Skin epidermis (tissue), 12 donors: ENCODE measurements at regions not wholly inside any gene's neighbourhood (a gene's known extent, or its start where the extent isn't known, plus 50 kb on each side); places are given as distances from the start of the nearest gene placed in this dataset.

Experiments
- H3K27ac ChIP-seq, 21 experiments: fragments of 200-600 bp; sonication (generic) in 11 of 21; one replicate each; pipeline ENCODE4 v1.5.0; 2020; ENCODE audit warnings: mild to moderate bottlenecking in 3 of 21, inconsistent platforms in 2 of 21, moderate library complexity in 2 of 21
- H3K4me3 ChIP-seq, 7 experiments: fragments of 200-600 bp; sonication (generic) in 2 of 7; one replicate each; pipeline ENCODE4 v1.5.0; 2020; ENCODE audit warnings: inconsistent platforms in 2 of 7, mild to moderate bottlenecking in 2 of 7, moderate library complexity in 1 of 7

DNA sequence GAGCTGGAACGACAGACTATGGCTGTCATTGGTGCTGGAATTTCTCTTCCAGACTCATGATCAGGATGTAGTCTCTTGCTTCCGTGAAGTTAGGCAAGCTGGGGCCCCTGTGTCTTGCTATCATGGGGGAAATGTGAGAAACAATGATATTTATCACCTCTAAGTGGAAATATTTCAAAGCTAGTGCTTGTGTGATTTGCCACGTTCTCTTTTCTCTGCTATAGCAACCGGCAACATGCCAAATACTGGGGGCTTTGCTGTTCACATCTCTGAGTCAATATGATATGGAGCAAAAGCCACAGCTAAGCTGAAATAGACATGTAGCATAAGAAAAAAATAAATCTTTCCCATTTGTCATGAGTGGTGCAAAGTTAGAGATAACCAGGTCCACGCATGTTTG, 668.2 kb upstream of the IGFBP3 start:
- Histone ChIP-seq H3K4me3 (no peak overlapping the region), H3K27ac (no peak overlapping the region)

- no peak overlapping the region for H3K27ac ChIP-seq
- H3K4me3 ChIP-seq = no peak overlapping the region
Measured at GRCh38 chr7:46586406-46586805, 665.3 kb upstream of the IGFBP3 start.

DNA sequence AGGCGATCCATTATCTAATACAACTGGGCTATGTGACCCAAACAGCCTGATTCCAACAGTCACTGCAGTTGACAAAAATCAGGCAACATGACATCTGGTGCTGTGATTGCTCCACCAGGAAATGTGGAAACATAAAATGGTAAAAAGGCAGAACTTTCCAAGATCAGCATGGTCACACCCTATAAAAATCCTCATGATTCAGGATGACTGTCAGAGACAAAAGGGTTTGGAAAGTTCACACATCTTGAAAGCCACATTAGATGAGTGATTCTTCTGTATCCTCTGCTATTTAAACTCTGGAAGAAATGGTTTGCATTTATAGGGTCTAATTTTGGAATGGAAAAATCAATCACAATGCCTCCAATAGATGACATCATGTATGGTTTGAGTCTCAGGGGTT, 662.6 kb upstream of the IGFBP3 start:
- Histone ChIP-seq H3K27ac (no peak overlapping the region), H3K4me3 (no peak overlapping the region)

DNA sequence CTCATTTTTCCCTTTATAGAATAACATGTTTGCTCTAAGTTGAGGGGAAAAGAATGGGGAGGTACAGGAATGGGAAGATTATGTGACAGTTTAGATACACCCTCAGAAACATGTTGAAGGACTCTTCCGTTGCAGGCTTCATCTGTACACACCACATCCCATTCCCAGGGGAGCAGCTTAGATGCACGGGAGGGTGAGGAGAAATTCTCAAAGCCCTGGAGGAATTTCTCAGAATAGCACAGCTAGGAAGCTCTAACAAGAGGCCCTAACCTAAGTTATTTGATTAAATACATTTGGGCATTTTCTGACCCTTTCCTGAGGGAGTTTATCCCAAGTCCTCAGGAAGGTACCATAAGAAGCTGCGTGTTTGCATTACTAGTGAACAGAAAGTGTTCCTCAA, 660.2 kb upstream of the IGFBP3 start:
- H3K4me3 ChIP-seq = no peak overlapping the region
- no peak overlapping the region for H3K27ac ChIP-seq

GRCh38 chr7:46580766-46581165, 659.7 kb upstream of the IGFBP3 start:
- H3K27ac ChIP-seq = no peak overlapping the region
- no peak overlapping the region for H3K4me3 ChIP-seq

DNA sequence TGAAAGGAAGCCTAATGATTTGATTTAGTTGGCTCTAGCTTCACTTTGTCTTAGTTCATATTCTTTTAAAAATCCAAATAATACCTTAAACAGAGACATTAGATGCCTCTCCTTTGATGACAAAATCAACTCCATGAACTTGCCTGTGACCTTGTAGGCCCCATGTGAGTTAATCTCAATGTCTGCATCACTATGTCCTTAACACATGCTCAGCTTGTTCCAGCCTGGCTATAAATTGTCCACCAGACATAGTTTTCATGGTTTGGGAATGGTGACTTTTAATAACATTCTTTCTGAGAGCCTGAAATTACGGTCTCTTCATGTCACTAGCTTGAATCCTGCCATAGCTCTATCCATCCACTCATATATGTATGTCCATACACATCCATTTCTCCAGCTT, 656.3 kb upstream of the IGFBP3 start:
- H3K4me3 ChIP-seq = no peak overlapping the region
- no peak overlapping the region for H3K27ac ChIP-seq

GRCh38 chr7:46576950-46577349, 655.9 kb upstream of the IGFBP3 start:
- Histone ChIP-seq H3K4me3 (no peak overlapping the region), H3K27ac (no peak overlapping the region)

GRCh38 chr7:46572691-46573090, 651.6 kb upstream of the IGFBP3 start:
- H3K4me3 ChIP-seq = no peak overlapping the region

DNA sequence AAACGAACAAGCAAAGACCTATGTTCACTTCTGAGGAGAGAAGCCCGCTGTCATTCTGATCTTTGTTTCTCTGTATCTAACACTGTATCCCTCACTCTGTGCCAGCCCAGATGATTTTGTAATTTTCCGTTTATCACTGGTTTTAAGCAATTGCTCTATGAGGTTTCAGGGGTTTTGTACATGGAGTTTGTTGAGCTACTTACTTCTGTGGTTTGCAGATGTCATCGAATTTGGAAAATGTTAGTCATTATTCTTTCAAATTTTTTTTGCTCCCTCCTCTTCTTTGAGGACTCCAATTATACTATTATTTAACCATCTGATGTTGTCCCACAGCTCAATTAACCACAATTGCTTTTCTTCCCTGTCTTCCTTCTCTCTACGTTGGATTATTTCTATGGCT, 650.9 kb upstream of the IGFBP3 start:
- Histone ChIP-seq H3K27ac (no peak overlapping the region), H3K4me3 (no peak overlapping the region)

More at GRCh38 chr7:46572691-46573090, 651.6 kb upstream of the IGFBP3 start:
- no peak overlapping the region for H3K27ac ChIP-seq

DNA sequence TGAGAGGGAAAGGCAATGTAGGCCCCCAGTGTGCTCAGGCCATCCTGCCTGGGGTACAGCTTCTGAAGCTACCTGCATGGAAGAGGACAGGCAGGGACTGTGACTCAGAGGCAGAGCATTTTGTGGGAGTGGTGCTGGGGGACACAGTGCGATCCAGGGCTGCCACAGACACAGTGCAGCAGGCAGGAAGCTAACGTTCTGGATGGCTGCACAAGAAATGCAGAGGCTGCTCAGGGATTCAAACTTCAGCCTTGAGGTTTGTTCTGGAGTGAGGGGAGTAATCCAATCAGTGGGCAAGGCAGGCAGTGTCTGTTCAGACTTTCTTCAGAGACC, 648.0 kb upstream of the IGFBP3 start:
- Histone ChIP-seq H3K27ac (peak overlapping the region in 4 of 21 experiments; percentile 10 to 43 (median 21)), H3K4me3 (no peak overlapping the region)

GRCh38 chr7:46568420-46569132, 647.5 kb upstream of the IGFBP3 start:
- H3K27ac ChIP-seq = peak overlapping the region in 4 of 21 experiments; percentile 10 to 43 (median 24)
- H3K4me3 ChIP-seq = no peak overlapping the region

- H3K27ac ChIP-seq = no peak overlapping the region
Measured at GRCh38 chr7:46567858-46568257, 646.8 kb upstream of the IGFBP3 start.

DNA sequence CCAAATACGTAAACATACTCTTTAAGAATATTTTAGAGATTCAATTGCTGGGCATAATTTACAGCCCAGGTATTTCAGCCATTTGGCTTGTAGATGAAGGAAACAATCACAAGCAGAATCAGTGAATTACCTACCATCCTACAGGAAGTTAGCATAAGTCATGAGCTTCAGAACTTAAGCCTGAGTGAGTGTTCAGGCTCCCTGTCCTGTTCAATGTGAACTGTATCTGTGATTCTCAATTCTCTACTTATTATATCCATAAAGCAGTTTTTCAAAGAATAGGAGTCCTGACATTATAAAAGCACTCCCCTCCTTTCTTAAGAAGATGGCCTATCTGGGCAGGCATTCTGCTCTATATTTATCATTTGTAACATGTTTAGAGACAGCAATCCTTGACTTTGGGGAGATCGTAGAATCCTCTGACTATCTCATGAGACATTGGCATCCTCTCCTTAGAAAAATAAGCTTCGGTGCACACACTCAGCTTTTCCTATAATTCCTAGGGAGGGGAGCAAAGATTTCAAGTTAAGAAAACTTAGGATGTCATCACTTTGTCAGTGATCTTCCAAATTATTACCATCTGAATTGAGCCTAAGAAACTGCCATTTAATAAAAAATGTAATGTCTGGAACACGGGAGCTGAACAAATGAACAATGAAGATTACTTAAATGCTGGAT, 645.2 kb upstream of the IGFBP3 start:
- H3K4me3 ChIP-seq = no peak overlapping the region
- H3K27ac ChIP-seq = peak overlapping the region in 4 of 21 experiments; percentile 11 to 41 (median 19)

More at GRCh38 chr7:46567858-46568257, 646.8 kb upstream of the IGFBP3 start:
- H3K4me3 ChIP-seq = no peak overlapping the region

- Histone ChIP-seq H3K27ac (peak overlapping the region in 3 of 21 experiments; percentile 18 to 41 (median 20)), H3K4me3 (no peak overlapping the region)
Measured at GRCh38 chr7:46565253-46566096, 644.4 kb upstream of the IGFBP3 start.

GRCh38 chr7:46559194-46559832, 638.2 kb upstream of the IGFBP3 start:
- no peak overlapping the region for H3K27ac ChIP-seq

GRCh38 chr7:46558482-46559193, 637.6 kb upstream of the IGFBP3 start:
- Histone ChIP-seq H3K27ac (no peak overlapping the region), H3K4me3 (no peak overlapping the region)

More at GRCh38 chr7:46559194-46559832, 638.2 kb upstream of the IGFBP3 start:
- H3K4me3 ChIP-seq = no peak overlapping the region

- no peak overlapping the region for H3K27ac ChIP-seq
- no peak overlapping the region for H3K4me3 ChIP-seq
Measured at GRCh38 chr7:46557781-46558180, 636.7 kb upstream of the IGFBP3 start.

- H3K27ac ChIP-seq = no peak overlapping the region
- no peak overlapping the region for H3K4me3 ChIP-seq
Measured at GRCh38 chr7:46557295-46557711, 636.2 kb upstream of the IGFBP3 start.

GRCh38 chr7:46554688-46555422, 633.8 kb upstream of the IGFBP3 start:
- no peak overlapping the region for H3K27ac ChIP-seq

More at GRCh38 chr7:46554688-46555422, 633.8 kb upstream of the IGFBP3 start:
- H3K4me3 ChIP-seq = no peak overlapping the region
